ENCODE measurements at regions not wholly inside any gene's neighbourhood (a gene's known extent, or its start where the extent isn't known, plus 50 kb on each side); places are given as distances from the start of the nearest gene placed in this dataset.
"Not testable (repeated sequence)": the region's sequence is repeated elsewhere in the genome, so short reads cannot be mapped to it uniquely, and the experiment has no call there.

DNA sequence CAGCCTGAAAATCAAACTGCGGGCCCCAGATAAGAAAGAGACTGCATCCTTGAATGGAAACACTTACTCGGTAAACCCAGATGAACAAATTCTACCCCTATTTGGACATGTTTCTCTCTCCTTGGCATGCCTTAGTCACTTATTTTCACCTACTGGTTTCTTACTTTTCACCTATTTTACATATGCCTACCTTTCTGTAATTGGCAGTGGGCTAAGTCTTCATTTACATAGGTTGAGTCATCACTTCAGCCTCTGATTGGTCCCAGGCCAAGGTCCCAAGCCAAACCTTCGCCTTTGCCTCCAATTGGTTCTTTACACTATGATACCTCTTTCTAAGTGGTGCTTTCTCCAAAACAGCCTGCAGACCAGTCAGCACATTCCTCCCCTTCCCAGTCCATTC is 111.3 kb downstream of the DYRK2 start:
- DNase-seq (ENCODE audit: low read depth in 2 of 2) = no peak

DNA sequence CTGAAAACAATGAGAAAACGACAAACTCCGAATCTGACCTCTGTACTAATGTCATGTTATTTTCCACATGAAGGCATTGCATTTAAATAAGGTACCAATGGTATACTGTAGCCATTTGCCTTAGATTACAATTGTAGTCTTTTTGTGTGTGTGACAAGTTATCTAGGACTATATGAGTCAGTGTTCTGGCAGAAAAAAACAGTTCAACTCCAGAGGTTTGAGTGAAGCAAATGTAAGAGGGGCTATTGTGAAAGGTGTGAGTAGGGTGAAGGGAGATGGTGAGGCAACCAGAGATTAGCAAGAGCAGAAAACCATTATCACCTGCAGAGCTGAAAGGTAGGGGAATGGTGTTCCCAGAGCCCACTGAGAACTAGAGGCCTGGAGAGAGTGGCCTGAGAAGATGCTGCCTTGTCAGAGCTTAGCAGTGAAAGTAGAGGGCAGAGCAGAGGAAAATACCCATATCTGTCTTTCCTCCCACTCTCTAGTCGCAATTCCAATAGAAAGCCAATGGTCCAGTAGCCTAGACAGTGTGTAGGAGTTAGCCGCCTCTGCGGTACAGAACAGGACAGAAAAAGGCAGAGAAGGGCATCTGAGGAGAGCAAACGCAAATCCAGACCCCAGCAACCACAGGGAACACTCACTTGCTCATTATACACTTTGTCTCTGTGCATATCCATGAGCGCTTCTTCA is 112.2 kb downstream of the DYRK2 start:
- no peak for DNase-seq (ENCODE audit: low read depth in 2 of 2)

DNA sequence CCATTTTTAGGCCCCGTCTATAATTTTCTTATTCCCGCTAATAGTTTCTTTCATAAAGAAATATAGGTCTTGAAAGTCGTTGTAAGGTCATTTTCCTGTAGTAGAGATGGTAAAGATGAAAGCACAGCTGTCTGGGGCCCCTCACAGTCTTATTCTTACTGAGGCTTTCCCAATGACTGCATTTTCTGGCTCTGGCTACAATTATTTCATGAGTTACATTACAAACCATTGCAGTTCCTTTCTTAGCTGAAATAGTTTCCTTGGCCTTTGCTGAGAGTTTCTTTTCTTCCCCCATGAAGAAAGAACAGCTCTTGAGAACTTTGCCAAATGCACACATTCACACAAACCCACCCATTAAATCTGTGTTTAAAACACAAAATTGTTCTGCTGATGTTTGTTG is 113.0 kb downstream of the DYRK2 start:
- DNase-seq (ENCODE audit: low read depth in 2 of 2) = no peak

DNA sequence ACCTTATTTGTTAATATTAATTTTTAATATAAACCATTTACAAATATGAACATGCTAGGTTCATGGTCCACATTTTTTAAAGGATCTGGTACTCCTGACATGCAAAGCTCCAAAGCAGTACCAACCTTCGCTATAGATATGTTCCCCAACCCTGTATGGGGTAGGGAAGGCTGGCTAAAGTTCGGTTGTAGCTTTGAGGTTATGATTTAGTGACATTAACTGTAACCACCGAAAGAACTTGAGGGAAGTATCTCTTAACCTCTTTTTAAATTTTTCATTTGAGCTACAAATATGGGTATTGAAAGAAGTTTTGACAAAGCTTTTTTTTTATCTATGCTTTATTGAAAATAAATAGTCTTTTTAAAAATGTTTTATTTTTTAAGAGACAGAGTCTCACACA is 115.5 kb downstream of the DYRK2 start:
- no peak for DNase-seq (ENCODE audit: low read depth in 2 of 2)

DNA sequence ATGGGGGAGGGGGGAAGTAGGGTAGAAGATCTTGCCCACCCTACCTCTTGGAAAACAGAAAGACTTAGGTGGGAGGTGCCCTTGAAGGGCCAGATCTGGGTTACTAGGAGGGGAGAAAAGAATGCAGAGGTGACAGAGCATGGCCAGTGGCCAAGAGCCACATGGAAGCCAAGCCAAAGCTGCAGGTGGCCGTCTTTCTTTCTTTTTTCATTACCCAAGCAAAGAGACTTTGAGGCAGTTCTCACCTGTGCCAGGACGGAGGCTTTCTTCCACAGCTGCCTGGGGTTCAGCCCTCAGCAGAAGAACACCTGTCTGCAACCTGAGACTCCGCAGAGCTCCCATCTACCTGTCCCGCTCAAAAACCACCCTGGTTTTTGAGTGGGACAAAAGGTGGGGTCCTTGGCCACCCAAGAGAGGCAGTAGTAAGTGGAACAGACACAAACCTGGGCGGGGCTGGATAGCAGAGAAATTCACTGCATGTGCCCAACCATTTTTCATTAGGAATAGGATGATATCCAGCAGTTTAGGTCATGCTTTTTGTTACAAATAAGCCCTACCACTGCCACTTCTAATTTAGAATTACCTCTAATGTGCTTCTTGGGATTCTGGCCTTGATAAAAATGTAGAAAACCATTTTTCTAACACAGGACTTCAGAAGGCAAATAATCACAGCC is 116.5 kb downstream of the DYRK2 start:
- no peak for DNase-seq (ENCODE audit: low read depth in 2 of 2)

DNA sequence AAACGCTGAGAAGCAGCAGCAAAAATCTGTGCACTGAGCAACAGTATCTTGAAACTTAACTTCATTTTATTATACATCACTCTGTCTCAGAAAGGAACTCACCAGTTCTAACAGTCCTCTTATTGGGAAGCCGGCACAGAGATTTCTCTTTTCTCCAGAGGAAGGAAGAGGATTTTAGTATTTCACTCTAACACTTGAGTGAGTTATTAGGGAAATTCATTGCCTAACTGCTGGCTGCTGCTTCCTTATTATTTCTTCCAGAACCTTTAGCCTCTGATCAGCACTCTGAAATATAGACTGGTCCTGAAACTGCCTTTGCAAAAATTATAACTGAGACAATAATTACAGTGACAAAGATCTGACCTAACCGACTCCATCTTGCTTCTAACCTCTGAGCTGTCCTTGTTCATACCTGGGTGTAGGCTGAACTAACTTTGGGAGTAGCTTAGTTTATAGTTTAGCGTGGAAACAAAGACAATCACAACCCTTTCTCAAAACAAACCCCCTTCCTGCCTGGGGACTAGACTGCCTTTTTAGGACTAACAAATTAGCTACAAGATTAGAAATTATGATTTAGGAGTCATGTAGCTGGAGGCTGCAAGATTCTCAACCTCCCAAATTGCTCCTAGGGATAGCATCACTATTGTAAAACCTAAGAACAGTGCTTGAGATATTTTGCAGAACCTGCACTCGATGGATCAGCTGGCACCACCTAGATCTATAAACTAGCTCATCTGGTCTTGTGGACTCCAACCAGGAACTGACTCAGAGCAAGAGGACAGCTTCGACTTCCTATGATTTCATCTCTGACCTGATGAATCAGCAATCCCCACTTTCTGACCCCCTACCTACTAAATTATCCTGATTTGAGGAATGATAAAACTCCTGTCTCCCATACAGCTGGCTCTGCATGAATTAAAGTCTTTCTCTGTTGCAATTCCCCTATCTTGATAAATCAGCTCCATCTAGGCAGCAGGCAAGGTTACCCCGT is 117.5 kb downstream of the DYRK2 start:
- DNase-seq (ENCODE audit: low read depth in 2 of 2) = peak; percentile 32 to 69

DNA sequence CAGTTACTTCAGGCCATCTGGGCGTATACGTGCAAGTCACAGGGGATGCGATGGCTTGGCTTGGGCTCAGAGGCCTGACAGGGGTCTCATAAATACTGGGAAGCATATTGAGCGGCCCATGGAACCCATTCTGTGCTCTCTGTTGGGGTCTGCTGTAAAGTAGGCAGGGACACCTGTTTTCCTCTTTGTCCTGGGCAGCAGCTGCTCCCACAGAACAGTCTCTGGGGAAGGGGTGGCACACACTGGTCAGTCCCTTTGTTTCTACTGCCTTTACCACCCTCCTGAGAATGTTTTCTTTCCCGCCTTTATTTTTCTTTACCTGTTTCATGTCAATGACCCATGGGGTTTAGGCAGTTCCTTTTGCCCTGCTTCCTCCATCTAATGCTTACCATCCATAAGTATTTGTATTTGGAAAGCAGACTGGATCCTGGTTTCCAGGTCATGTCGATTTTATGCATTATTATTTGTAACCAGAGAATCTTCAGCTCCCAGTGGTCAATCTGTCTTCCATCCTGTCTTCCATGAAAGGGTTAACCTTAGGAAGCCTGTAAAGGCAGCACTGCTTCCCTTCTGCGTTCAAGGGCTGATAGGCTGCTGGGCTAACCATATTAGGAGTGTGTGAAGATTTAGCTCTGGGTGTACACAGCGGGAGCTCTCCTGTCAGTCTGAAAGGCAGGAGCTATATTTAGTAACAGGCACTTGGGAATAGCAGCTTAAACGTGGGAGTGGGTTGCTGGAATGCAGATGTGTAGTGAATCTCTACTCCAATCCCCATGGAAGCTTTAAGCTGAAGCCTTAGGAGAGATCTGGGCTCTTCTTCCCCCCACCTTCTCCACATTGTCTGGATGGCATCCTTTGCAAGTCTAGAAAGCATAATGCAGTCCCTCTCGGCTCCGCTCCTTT is 124.0 kb downstream of the DYRK2 start:
- no peak for DNase-seq (ENCODE audit: low read depth in 2 of 2)

DNA sequence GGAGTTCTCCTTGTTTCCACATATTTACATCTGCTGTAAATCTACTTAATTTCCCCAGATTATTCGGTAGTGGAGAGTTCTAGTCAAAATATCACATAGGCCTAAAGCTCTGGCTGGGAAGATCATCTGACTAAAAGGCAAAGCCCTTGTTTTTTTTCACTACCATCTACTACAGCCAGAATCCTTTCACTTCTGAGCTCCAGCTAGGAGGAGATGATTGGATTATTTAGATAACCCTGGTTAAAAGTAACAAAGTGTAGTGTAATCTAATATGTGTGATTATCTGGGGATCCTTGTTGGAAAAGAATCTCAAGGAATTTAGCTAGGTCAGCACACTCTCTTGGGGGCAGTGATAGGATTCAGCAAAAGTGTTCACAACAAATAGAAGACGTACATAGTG is 125.4 kb downstream of the DYRK2 start:
- DNase-seq (ENCODE audit: low read depth in 2 of 2) = no peak

DNA sequence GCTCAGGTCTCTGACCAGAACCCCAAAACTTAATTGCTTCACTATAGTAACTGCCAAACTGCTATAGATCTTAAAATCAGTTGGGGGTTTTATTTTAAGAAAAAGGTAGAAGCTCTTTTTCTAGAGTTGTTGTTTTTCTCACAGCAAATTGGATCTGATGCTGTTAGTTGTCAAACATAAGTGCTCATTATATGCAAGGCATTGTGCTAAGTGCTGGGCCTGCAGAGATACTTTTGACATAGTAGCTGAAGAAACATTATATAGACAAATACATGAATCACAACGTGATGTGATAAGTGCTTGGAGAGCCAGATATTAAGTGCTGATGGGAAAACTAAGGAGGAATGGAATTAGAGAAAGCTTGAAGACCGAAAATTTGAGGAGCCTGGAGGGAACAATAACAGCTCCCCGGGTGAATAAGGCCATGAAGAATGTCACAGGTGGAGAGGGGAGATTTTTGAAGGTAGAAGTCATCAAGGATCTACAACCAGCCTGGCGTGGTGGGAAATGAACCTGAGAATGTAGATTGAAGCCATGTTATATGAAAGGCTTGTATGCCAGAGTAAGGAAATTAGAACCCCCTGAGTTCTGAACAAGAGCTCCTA is 126.5 kb downstream of the DYRK2 start:
- DNase-seq (ENCODE audit: low read depth in 2 of 2) = no peak

DNA sequence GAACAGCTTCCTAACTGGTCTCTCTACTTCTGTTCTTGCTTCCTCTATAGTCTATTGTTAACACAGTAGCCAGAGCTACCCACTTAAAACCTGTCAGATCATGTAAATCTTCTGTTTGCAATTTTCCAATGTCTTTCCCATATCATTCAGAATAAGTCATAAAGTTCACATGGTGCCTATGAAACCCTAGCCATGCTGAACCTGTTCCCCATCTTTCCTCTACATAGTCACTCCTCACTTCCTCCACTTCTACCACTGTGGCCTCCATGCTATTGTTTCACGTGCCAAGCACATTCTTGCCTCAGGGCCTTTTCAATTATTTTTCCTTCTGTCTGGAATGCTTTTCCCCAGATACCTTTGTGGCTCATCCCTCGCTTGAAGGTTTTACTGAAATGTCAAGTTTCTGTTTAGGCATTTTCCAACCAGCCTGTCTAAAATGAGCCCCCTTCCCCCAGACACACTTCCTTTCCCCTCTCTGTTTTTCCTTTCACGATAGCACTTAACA is 132.1 kb downstream of the DYRK2 start:
- no peak for DNase-seq (ENCODE audit: low read depth in 2 of 2)

DNA sequence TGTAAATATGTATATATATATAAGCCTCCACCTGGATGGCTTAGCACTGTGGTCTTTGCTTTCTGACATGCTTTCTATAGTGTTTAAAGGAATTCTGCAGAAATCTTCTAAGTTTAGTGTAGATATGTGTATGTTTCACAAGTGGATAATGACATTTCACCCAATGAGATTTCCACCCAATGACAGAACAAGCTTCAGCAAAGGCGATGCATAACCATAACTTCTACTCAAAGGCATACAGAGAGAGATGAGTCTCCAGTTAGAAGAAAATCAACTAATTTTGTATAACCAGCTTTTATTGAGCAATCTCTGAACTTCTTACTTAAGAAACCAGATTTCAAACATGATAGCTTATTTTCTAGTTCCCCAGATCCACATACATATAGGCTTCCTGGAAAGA is 134.0 kb downstream of the DYRK2 start:
- DNase-seq (ENCODE audit: low read depth in 2 of 2) = no peak

DNA sequence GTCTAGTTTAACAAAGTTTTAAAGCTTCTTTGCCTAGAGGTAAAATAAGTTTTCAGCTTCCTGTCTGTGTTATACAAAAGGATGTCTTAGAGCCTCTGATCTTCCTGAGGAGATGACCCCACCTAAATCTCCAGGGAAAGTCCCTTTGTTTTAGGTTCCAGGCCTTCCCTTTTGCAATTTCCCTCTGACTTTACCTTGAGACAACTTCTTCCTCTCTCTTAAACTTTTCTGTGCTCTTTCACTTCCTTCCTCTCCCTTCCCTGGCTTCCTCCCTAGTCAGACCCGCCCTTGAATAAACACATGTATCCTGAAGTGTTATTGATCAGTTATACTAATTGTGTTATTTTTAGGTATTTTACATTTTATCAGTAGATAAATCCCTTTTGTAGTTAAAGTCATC is 134.8 kb downstream of the DYRK2 start:
- DNase-seq (ENCODE audit: low read depth in 2 of 2) = no peak

DNA sequence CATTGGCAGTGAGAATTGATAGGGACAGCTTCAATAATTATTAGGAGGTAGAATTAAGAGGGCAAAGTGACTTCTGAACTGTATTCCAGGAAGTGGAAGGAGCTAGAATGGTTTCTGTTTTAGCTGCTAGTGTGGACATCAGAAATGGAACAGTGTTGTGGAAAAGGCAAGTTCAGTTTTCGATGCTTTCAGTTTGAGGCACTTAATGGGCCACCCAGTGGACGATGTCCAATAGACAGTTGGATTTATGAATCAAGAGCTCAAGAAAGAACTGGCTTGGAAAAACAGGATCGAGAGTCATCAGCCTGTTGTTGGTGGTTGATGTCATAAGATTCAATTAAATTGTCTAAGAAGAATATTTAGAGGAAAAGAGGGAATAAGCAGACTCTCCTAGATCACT is 136.3 kb downstream of the DYRK2 start:
- DNase-seq (ENCODE audit: low read depth in 2 of 2) = no peak

DNA sequence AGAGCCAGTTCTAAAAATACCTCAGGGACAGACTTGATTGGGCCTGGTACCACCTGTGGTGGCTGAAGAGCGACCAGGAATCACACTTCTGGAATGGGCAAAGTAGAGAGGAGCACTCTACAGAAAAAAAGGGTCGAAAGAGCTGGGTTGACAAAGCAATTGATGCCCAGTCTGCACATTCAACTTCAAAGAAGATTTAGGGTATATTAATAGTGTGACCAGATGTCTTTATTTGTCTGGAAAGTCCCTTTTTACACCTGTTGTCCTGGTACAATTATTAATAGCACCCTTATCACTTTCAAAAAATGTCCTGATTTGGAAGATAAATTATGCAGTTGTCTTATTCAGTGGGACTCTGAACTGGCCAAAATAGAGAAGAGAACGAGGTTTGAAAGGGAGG is 137.5 kb downstream of the DYRK2 start:
- no peak for DNase-seq (ENCODE audit: low read depth in 2 of 2)

DNA sequence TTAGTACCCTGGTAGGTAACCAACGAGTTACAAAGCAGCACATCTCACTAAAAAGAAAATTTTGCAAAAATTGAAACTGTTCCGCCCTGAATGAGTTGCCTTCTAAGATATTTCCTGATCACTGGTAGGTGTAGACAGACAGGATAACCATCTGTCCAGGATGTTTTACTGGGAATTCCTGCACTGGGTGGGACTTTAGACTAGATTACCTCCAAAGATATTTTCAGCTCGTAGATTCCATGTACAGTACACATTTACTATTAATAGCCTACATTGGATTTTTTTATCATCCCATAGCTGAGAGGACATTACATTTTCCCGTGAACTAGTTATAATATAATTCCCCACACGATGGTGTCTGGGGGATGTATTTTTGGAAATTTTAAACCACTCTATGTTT is 139.6 kb downstream of the DYRK2 start:
- peak in 1 of 2 donors; percentile 37 for DNase-seq (ENCODE audit: low read depth in 2 of 2)

DNA sequence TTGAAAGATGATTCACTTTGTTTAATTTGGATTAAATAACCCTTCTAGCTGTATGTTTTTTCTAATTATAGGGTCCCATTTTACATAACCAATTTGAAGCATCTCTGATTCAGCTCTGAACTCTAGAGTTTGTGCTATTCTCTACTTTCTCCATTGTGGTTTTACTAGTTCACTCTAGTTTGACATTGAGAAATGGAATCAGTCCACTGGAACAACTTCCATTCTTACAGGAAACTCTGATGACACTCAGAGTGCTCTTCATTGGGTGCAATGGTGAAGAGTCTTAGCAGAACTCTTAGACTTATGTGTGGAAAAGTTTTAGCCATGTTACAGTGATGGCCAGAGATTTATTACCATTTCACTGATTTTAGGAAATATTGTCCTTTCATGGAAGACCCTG is 140.7 kb downstream of the DYRK2 start:
- DNase-seq (ENCODE audit: low read depth in 2 of 2) = no peak

DNA sequence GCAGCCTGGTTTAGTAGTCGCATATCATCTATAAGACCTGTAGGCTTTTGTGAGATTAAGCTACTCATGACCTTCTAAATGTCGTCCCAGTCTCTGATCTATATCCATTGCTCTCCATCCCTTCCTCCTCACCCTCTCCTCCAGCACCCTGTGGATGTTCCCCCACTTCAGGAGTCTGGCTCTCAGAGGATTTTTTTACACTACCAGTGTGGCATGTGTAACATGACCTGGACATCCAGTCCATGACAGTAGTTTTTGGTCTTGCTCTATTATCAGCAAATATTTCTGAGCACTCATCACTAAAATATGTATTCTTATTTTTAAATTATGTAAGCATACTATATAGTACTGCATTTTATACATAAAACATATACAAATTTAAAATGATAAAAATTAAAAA is 142.1 kb downstream of the DYRK2 start:
- no peak for DNase-seq (ENCODE audit: low read depth in 2 of 2)

DNA sequence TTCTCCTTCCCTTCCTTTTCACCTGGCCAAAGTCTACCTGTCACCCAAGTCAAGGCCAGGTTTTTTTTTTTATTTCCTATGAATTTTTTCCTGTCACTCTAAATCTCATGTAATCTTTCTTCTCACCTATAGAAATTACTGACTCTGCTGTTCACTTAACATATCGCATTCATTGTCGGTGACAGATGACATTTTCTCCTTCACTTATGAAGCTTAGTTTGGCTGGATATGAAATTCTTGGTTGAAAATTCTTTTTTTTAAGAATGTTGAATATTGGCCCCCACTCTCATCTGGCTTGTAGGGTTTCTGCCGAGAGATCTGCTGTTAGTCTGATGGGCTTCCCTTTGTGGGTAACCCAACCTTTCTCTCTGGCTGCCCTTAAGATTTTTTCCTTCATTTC is 142.8 kb downstream of the DYRK2 start:
- not testable (repeated sequence) for DNase-seq (ENCODE audit: low read depth in 2 of 2)

DNA sequence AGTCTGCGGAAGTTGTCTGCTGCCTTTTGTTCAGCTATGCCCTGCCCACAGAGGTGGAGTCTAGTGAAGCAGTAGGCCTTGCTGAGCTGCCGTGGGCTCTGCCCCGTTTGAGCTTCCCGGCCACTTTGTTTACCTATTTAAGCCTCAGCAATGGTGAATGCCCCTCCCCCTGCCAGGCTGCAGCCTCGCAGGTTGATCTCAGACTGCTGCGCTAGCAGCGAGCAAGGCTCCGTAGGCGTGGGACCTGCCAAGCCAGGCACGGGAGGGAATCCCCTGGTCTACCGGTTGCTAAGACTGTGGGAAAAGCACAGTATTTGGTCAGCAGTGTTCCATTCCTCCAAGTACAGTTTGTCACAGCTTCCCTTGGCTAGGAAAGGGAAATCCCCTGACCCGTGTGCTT is 143.6 kb downstream of the DYRK2 start:
- no peak for DNase-seq (ENCODE audit: low read depth in 2 of 2)

DNA sequence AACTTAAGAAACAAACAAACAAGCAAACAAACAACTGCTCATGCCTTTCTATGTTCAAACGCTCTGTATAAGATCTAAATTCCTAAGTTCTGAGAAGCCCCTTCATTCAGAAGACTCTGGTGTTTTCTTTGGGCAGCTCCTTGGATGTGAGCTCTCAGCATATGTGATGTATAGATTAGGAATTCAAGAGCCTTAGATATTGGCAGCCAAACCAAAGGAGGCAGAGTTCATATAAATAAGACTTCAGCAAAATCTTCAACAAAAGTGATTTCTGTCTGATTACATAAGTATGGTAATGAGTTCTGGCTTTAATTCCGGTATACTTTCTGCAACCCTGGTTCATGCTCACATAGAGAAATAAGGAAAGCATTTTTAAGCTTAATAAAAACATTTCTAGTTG is 145.6 kb downstream of the DYRK2 start:
- DNase-seq (ENCODE audit: low read depth in 2 of 2) = no peak

DNA sequence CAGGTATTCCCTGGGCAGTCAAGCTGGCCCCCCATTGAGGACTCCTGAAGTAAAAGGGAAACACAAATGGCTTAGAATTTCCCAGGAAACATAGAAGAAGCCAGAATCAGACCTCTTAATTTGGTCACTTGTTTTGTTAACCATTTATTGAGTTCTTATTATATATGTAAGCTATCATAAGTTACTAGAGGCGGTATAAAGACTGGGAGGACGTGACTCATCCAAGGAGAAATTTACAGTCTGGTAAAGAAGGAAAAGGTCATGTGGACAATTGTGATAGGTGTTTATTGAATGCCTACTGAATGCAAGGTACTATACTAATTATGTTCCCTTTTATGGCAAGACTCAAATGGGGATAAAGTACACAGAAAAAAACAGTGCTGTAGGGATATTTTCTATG is 146.7 kb downstream of the DYRK2 start:
- DNase-seq (ENCODE audit: low read depth in 2 of 2) = peak in 1 of 2 donors; percentile 24
